ENCODE measurements at regions not wholly inside any gene's neighbourhood (a gene's known extent, or its start where the extent isn't known, plus 50 kb on each side); places are given as distances from the start of the nearest gene placed in this dataset.

- DNase-seq: no peak
Measured at GRCh38 chr9:29800821-29801220, 2227.5 kb upstream of the C9orf72 start.

GRCh38 chr9:29802454-29802853 lies 2229.2 kb upstream of the C9orf72 start:
- no peak for DNase-seq

- DNase-seq: no peak
Measured at GRCh38 chr9:29806937-29807618, 2233.8 kb upstream of the C9orf72 start.

- no peak for DNase-seq
Measured at GRCh38 chr9:29816954-29817703, 2243.8 kb upstream of the C9orf72 start.

DNA sequence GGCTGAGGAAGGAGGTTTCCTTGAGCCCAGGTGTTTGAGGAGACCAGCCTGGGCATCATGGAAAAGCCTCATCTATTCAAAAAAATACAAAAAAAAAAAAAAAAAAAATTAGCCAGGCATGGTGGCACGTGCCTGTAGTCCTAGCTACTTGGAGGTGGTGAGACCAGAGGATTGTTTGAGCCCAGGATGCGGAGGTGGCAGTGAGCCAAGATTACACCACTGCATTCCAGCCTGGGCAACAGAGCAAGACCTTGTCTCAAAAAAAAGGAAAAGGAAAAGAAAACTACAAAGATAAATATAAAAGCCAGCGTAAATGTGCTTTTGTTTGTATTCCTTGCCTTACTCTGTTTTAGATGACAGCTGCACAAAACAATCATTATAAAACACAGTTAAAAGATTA lies 2249.2 kb upstream of the C9orf72 start:
- DNase-seq: no peak

GRCh38 chr9:29826421-29826820 lies 2253.1 kb upstream of the C9orf72 start:
- no peak for DNase-seq

- DNase-seq: no peak
Measured at GRCh38 chr9:29830821-29831220, 2257.5 kb upstream of the C9orf72 start.

DNA sequence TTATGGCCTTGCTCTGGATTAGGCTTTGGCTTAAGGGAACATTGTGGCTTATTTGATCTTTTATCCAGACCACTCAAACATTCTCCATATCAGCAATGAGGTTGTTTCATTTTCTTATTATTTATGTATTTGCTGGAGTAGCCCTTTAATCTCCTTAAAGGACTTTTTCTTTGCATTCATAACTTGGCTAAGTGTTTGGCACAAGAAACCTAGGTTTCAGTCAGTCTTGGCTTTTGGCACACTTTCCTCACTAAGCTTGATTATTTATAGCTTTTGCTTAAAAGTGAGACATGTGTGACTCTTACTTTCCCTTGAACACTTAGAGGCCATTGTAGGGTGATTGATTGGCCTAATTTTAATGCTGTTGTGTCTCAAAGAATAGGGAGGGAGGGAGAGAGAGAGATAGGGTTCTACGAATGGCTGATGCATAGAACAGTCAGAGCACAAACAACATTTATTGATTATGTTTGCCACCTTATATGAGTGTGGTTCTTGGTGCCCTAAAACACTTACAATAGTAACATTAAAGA lies 2265.3 kb upstream of the C9orf72 start:
- no peak for DNase-seq

GRCh38 chr9:29844251-29844650 lies 2271.0 kb upstream of the C9orf72 start:
- DNase-seq: no peak

DNA sequence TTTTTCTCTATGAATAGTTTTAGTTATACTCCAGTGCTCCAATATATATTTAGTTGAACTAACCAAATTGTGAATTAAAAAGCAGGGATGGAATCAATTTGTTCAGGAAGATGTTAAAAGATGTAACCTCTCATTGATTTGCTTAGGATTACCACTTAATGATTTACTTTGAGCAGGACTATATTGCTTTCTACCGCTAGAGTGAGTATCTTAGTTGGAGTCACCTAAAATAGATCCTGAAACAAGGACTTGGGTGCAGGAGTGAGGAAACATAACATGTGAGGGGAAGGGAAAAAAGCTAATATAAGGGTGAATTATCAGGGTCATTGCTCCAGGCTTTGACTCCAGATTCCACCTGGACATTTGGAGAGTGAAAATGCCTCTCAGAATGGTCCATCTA lies 2277.4 kb upstream of the C9orf72 start:
- DNase-seq: no peak

GRCh38 chr9:29861803-29862202 lies 2288.5 kb upstream of the C9orf72 start:
- no peak for DNase-seq

DNA sequence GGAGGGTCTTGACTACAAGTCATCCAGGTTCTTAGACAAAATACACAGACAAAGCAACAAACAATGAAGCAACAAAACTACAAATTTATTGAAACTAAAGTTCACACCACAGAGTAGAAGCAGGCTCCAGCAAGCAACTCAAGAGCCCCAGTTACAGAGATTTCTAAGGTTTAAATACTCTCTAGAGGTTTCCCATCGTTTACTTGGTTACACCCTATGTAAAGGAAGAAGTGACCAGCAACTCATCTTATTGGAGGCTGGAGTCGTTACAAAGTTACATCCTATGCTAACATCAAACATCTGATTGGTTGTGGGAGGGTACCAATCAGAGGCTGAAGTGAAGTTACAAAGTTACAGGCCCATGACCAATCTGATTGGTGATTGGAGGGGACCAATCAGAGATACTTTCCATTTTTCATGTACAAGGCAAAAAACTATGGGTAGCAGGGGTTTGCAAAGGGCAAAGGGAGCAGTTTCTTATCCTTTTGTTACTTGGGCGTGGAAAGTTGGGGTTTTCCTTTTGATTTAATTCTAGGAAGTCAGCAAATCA lies 2292.6 kb upstream of the C9orf72 start:
- no peak for DNase-seq

DNA sequence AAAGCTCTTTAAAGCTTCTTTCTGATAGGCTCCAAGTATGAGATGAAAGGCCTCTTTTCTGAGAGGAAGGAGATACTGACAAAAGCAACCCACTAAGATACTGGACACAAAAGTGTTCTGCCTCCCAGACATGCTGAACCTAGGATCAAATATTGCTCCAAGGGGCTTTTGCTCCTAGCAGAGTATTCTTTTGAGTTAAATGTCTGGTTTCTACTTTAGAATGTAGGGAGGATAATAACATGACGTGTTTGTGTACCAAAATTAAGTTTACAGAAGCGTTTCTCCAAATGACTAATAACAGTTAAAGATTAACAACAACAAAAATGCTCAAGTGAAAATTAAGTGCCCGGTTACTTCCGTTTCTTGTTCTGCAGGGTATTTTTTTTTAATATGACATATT lies 2293.3 kb upstream of the C9orf72 start:
- no peak for DNase-seq

- DNase-seq: no peak
Measured at GRCh38 chr9:29873579-29873978, 2300.3 kb upstream of the C9orf72 start.

DNA sequence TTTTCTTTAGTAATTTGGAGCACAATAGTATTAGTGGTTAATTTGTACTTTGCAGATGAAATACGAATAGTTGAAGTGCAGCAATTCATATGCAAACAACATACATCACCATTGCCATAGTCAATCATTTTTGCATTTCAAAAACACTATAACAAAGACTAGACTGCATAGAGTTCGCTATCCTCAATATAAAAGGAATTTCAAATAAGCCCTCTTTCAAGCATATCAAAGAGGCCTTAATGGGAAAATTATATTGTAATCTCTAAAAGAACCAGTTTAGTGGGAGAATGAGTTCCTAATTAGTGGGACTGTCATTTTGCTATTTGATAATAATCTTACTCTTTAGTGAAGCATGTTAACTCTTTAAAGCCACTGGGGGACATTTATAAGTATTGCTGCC lies 2302.3 kb upstream of the C9orf72 start:
- DNase-seq: no peak

DNA sequence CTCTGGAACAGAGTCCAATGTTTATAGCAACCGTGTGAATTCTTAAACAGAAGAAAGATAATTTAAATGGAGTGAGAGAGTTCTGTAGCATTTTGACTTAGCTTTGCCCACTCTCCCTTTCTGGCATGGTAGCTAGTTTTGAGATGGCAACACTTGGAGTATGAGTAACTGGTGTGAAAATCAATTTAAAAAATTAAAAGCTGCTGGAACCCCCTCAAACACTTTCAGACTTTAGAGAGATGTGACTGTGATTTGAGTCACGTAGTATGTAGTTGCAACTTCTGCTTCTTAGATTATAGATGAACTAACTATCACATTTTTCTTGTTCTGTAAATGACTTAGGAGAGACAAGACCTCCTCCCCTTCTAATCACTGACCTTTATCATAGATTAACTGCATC lies 2309.5 kb upstream of the C9orf72 start:
- DNase-seq: no peak

GRCh38 chr9:29906065-29906464 lies 2332.8 kb upstream of the C9orf72 start:
- DNase-seq: no peak

- DNase-seq: no peak
Measured at GRCh38 chr9:29928072-29928471, 2354.8 kb upstream of the C9orf72 start.

DNA sequence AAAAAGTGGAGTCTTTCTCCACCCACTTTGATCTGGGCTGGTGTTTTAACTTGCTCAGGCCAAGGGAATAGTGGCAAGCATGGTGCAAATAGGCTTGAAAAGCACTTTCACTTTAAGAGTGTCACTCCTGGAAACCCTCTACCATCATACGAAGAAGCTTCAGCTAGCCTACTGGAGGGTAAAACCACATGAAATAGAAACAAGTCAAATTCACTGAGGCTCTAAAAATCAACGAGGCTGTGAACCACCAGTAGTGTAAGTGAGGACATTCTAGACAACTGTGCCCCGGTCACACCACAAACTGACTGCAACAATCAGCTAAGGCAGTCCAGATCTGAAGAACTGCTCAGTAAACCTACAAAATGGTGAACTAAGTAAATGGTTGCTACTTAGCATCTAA lies 2366.3 kb upstream of the C9orf72 start:
- no peak for DNase-seq

DNA sequence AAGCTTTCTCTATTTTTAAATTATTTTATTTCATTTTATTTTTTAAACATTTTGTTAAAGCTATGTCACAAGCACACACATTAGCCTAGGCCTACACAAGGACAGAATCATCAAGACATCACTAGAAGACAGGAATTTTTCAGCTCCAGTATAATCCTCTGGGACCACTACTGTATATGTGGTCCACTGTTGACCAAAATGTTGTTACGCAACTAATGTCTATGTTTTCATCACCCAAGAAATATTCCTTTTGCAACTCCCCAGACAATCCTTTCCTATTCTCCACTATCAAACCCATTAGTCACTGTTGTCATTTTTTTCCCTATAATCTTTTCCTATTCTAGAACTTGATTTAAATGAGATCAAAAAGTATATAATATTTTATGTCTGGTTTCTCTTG lies 2371.7 kb upstream of the C9orf72 start:
- no peak for DNase-seq

DNA sequence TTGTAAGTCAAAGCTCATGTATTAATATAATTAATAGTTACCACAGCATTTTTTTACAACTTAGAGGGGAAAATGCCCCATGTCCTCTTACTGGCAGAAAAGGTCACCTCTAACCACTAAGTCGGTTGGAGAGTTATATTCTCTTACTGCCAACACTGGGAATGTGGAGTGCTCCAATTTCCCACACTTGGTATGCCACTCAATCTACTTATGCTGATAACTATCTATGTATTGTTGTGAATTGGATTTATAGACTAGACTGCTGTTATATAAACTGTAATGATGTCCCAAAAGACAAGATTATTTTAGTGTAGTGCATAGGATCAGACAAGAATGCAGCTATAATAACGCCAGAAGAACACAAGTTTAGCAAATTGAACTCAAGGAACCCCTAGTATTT lies 2385.2 kb upstream of the C9orf72 start:
- DNase-seq: no peak

GRCh38 chr9:29965834-29966233 lies 2392.6 kb upstream of the C9orf72 start:
- DNase-seq: no peak

DNA sequence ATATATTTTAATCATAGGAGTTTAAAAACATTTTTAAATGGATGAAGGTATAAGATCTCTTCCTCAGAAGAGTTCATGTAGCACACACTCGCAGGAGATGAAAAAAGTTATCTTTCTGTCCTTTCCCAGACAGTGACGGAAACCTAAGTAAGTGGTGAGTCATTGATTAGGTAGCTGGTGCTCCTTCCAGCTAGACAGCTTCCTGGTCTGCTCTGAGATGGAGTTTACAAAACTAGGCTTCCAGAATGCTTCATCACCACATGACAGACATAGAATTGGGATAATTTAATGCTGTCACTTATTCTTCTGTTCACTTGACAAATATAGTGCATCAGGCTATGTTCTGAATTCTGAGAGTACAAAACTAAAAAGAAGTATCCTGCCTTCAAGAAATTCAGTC lies 2393.0 kb upstream of the C9orf72 start:
- no peak for DNase-seq

DNA sequence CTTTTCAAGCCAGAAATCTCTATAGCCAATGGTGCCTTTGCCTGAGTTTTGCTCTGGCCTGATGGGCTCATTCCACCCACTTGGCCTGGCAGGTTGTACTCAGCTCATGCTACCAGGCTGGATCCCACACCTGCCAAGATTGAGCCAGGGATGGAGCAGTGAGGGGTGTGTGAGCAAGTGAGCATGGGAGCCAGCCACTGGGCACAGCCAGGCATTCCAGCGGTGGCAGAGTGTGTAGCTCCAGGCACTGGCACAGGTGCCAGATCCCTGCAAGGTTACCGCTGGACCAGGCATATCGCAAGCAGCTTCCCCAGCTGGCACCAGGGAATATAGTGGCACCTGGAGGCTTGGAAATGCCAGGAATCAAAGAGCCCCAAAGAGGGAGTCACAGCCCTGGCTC lies 2395.6 kb upstream of the C9orf72 start:
- no peak for DNase-seq
